ENCODE measurements at regions not wholly inside any gene's neighbourhood (a gene's known extent, or its start where the extent isn't known, plus 50 kb on each side); places are given as distances from the start of the nearest gene placed in this dataset.

GRCh38 chr4:111812114-111812513 lies 333.1 kb upstream of the FAM241A start:
- no peak for DNase-seq (ENCODE audit: low read depth in 3 of 3, low spot score in 2 of 3)

DNA sequence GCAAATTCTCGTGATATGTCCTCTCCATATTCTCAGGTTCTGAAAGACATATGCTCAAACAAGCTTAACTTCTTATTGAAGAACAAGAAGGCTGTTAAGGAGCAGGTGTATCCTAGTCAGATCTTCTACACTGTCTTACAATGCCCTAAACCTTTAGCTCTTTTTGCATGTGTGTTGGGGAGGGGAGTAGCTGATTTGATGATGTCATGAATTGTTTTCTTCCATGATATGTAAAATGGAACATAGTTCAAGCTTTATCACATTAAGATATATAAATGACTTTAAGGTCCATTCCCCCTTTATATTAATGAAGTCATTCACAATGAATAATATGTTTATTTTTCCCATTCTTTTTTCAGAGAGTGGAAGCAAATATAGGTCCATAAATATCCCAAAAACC lies 332.5 kb upstream of the FAM241A start:
- DNase-seq (ENCODE audit: low read depth in 3 of 3, low spot score in 2 of 3), result no peak

- DNase-seq (ENCODE audit: low read depth in 3 of 3, low spot score in 2 of 3), result no peak
Observed at GRCh38 chr4:111813555-111814140, 331.6 kb upstream of the FAM241A start.

GRCh38 chr4:111814961-111815360 lies 330.3 kb upstream of the FAM241A start:
- DNase-seq (ENCODE audit: low read depth in 3 of 3, low spot score in 2 of 3), result no peak

GRCh38 chr4:111821342-111821741 lies 323.9 kb upstream of the FAM241A start:
- no peak for DNase-seq (ENCODE audit: low read depth in 3 of 3, low spot score in 2 of 3)

- no peak for DNase-seq (ENCODE audit: low read depth in 3 of 3, low spot score in 2 of 3)
Observed at GRCh38 chr4:111836601-111837000, 308.7 kb upstream of the FAM241A start.

- DNase-seq (ENCODE audit: low read depth in 3 of 3, low spot score in 2 of 3), result no peak
Observed at GRCh38 chr4:111837761-111838160, 307.5 kb upstream of the FAM241A start.

- DNase-seq (ENCODE audit: low read depth in 3 of 3, low spot score in 2 of 3), result no peak
Observed at GRCh38 chr4:111838406-111838930, 306.8 kb upstream of the FAM241A start.

DNA sequence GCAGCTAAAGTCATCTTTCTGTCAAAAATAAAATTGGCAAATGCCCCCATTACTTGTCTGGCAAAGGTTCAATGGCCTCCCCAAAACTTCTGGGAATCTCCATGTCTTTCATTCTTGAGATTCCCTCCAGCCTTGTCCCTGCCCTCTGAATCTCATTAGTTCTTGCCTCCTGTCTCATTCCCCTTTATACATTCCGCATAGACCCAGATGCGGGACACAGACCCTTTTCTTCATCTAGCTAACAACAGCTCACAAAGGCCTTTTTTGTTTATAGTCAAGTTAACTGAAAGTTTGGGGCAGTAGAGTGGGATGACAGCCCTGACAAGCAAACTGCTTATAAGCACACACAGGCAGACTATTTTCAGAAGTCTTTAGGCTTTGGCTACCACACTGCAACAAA lies 306.1 kb upstream of the FAM241A start:
- no peak for DNase-seq (ENCODE audit: low read depth in 3 of 3, low spot score in 2 of 3)

DNA sequence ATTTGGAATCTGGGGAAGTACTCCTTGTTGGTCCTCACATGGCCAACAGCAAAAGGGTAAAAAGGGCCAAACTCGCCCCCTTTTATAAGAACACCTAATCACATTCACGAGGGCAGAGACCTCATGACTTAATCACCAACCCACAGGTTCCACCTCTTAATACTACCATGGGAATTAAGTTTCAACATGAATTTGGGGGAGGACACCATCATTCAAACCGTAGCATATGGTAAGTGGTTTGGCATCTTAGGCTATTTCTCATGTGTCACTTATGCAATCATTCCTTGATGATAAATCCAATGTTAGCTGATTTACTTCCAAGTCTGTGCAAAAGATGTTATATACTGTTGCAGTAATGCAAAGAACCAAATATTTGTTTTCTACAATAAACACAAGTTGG lies 302.9 kb upstream of the FAM241A start:
- DNase-seq (ENCODE audit: low read depth in 3 of 3, low spot score in 2 of 3), result no peak

GRCh38 chr4:111847296-111848008 lies 297.8 kb upstream of the FAM241A start:
- DNase-seq (ENCODE audit: low read depth in 3 of 3, low spot score in 2 of 3), result no peak

DNA sequence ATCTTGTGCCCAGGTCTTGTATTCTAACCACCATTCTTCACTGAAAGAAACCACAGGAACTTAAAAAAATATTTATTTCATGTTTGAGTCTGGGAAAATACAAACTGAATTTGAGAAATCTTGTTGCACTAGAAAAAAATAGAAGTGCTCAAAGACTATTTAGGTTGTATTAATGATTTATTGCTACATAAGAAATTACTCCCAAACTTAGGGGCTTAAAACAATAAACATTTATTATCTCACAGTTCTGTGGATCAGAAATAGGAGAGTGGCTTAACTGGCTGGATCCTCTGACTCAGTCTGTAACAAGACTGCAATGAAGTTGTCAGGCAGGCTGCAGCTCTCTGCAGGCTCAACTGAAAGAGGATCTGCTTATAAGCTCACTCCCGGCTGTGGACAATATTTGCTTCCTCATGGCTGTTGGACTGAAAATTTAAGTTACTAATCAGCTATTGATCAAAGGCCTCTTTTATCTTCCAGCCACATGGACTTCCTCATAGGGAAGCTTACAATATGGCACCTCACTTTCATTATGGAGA lies 295.4 kb upstream of the FAM241A start:
- no peak for DNase-seq (ENCODE audit: low read depth in 3 of 3, low spot score in 2 of 3)

GRCh38 chr4:111854494-111855087 lies 290.7 kb upstream of the FAM241A start:
- DNase-seq (ENCODE audit: low read depth in 3 of 3, low spot score in 2 of 3), result peak in 1 of 3 donors; percentile 9

DNA sequence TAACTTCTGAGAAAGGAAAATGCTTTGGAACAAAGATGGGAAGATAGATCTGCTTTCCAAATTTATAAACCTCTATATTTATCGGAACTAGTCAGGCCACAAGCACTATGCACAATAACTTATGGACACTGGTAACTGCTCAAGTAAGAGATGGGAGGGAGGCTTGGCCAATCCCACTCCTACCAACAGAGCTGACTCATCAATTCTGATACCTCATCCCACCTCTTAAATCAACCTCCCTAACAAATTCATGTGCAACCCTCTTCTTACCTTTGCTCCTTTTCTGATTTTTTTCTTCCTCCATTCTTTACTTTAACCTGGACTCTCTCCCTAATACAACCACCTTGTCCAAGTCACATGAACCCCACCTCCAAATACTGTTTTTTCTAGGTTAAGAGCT lies 289.9 kb upstream of the FAM241A start:
- no peak for DNase-seq (ENCODE audit: low read depth in 3 of 3, low spot score in 2 of 3)

DNA sequence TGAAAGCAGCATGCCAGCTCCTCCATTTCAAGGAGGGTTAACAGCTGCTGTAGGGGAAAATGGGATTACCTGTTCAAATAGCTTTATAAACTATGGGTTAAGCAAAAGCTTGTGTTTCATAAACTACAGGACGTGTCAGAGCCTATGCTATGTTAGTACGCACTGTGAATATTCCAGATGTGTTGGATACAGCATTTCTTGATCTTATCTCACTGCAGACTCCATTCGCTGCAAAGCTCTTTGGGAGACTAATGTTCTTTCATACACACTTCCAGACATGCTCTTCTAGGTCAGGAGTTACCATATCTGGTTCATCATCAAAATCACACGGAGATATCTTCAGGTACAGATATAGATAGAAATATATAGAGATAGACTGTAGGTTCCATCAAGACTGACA lies 281.2 kb upstream of the FAM241A start:
- no peak for DNase-seq (ENCODE audit: low read depth in 3 of 3, low spot score in 2 of 3)

DNA sequence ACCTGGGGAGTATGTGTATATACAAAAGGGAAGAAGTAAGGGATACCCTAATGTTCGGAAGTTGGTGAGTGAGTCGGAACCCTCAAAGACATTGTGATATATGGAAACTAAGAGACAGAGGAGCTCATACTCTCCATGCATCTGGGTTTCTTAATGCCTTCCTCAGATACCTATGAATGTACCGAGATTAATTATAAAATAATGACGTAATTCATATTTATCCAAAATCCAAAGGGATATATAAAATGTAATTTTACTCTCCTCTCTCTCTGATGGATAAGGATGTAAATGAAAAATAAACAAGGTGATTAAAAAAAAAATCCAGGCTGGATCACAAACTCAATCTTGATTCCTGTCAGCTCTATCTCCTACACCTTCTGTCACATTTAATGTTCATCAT lies 275.9 kb upstream of the FAM241A start:
- no peak for DNase-seq (ENCODE audit: low read depth in 3 of 3, low spot score in 2 of 3)

DNA sequence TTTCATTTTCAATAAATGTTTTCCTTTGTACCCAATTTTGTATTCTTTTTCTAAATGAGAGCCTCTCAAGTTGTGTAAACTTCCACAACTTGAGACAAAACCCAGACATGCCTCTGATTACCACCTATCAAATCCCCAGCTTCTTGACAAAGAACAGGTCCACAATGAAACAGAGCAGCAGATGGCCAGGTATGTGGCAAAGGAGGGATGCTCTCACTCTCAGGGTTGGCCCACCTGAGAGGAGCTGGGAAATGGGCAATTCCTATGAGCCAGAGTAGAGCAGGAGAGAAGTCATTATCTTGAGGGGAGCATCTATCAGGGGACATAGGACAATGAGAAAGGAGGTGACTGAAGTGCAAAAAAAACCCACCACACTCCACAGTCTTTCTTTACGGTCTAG lies 273.5 kb upstream of the FAM241A start:
- DNase-seq (ENCODE audit: low read depth in 3 of 3, low spot score in 2 of 3), result no peak

DNA sequence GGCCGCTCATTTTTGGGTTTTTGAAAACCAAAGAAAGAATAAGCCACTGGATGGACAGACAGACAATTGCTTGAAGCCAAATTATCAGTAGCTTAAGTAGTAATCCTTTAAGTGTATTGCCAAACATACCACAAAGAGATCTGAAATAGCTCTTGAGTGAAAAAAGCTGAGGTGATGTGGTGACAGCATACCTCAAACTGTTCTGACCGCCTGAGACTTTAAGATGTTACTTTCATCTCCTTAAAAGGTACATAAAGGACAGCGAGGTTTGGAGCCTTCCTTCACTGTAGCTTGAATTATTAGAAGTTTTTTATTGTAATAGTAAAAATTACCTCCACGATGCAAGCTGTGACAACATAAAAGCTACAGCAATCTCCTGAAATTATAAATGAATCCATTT lies 271.5 kb upstream of the FAM241A start:
- DNase-seq (ENCODE audit: low read depth in 3 of 3, low spot score in 2 of 3), result no peak

- no peak for DNase-seq (ENCODE audit: low read depth in 3 of 3, low spot score in 2 of 3)
Observed at GRCh38 chr4:111879539-111879938, 265.7 kb upstream of the FAM241A start.

- DNase-seq (ENCODE audit: low read depth in 3 of 3, low spot score in 2 of 3), result no peak
Observed at GRCh38 chr4:111880116-111880515, 265.1 kb upstream of the FAM241A start.

DNA sequence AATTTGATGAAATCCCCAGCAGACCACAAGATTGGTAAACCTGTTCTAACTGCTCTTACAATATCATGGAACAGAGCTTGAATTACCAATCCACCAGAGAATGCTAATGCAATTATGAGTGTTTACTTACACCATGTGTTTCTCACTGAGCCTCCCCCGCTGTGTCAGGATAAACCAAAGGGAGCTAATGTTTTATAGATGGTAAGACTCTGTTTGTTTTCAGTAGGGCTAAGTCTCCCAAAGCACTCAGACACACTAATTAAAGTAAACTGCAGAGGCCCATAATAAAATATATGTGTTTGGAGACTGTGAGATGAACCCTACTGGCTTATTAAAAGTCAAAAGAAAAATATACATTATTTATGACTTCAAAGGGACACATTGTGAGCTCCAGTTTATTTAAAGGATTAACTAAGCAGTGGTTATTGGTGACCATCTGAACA lies 261.7 kb upstream of the FAM241A start:
- DNase-seq (ENCODE audit: low read depth in 3 of 3, low spot score in 2 of 3), result no peak

DNA sequence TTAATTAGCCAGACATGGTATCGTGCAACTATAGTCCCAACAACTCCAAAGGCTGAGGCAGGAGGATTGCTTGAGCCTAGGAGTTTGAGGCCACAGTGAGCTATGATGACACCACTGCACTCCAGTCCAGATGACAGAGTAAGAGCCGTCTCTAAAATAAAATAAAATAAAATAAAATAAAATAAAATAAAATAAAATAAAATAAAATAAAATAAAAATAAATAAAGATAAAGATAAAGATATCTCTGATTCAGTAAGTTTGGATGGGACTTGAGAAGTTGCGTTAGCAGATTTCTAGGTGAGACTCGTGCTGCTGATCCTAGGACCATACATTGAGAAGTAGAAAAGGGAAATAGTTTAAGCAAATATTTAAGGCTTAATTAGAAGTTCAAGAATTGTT lies 254.8 kb upstream of the FAM241A start:
- no peak for DNase-seq (ENCODE audit: low read depth in 3 of 3, low spot score in 2 of 3)
